Fibroblast of pulmonary artery (primary cell): ENCODE measurements at regions not wholly inside any gene's neighbourhood (a gene's known extent, or its start where the extent isn't known, plus 50 kb on each side); places are given as distances from the start of the nearest gene placed in this dataset.

Experiments
- DNase-seq: peaks from one replicate; pipeline ENCODE4 v3.0.0-alpha.2; 2010; ENCODE audit warnings: low read depth
- H3K4me3 ChIP-seq: replicated peaks from 2 replicates; pipeline ENCODE4 v1.5.1; 2011; ENCODE audit warnings: low read depth, mild to moderate bottlenecking, control low read depth, low read length, moderate library complexity
- TF ChIP-seq, protein P1 (sequence below): IDR thresholded peaks from 2 replicates; pipeline ENCODE4 v1.5.1; 2011; ENCODE audit warnings: mild to moderate bottlenecking, control low read depth, low read length, inconsistent platforms; ENCODE audit errors: missing control alignments

DNA sequence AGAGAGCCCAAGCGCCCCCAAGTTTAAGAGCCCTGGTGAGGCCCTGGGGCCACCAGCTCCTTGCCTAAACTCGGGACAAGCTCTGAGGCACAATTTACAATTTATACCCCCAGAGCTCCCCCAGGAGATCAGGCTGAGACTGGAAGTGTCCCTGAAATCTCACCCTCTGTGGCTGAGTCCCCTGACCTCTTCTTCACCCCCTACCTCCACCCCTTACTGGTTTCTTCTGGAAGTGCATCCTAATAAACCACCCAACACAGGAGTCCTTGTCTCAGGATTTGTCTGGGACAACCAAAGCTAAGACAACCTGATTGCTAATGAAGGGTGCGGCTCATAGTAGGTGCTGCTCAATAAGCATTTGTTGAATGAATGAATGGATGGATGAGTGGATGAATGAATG is 206.4 kb downstream of the BCL11B start:
- TF ChIP-seq, protein P1, sequence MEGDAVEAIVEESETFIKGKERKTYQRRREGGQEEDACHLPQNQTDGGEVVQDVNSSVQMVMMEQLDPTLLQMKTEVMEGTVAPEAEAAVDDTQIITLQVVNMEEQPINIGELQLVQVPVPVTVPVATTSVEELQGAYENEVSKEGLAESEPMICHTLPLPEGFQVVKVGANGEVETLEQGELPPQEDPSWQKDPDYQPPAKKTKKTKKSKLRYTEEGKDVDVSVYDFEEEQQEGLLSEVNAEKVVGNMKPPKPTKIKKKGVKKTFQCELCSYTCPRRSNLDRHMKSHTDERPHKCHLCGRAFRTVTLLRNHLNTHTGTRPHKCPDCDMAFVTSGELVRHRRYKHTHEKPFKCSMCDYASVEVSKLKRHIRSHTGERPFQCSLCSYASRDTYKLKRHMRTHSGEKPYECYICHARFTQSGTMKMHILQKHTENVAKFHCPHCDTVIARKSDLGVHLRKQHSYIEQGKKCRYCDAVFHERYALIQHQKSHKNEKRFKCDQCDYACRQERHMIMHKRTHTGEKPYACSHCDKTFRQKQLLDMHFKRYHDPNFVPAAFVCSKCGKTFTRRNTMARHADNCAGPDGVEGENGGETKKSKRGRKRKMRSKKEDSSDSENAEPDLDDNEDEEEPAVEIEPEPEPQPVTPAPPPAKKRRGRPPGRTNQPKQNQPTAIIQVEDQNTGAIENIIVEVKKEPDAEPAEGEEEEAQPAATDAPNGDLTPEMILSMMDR: no peak
- no peak overlapping the region for H3K4me3 ChIP-seq
- DNase-seq: no peak

GRCh38 chr14:99066378-99066777 is 205.6 kb downstream of the BCL11B start:
- no peak for DNase-seq
- TF ChIP-seq, protein P1: no peak

DNA sequence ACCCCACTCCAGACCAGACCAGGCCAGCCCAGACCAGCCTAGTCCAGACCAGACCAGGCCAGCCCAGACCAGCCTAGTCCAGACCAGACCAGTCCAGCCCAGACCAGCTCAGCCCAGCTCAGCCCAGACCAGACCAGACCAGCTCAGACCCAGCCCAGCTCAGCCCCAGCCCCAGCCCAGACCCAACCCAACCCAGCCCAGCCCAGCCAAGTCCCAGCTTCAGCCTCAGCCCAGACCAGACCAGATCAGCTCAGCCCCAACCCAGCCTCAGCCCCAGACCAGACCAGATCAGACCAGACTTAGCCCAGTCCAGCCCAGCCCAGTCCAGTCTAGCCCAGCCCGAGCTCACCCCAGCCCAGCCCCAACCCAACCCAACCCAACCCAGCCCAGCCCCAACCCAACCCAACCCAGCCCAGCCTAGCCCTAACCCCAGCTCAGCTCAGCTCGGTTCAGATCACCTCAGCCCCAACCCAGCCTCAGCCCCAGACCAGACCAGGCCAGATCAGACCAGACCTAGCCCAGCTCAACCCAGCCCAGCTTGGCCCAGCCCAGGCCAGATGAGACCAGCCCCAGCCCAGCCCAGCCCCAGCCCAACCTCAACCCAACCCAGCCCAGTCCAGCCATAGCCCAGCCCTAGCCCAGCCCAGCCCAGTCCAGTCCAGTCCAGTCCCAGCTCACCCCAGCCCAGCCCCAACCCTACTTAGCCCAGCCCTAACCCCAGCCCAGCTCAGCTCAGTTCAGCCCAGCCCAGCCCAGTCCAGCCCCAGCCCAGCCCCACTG is 204.7 kb downstream of the BCL11B start:
- H3K4me3 ChIP-seq: no peak overlapping the region
- TF ChIP-seq, protein P1: no peak
- no peak for DNase-seq

More at GRCh38 chr14:99066378-99066777, 205.6 kb downstream of the BCL11B start:
- no peak overlapping the region for H3K4me3 ChIP-seq

- no peak for DNase-seq
- TF ChIP-seq, protein P1: no peak
- no peak overlapping the region for H3K4me3 ChIP-seq
These were observed 204.1 kb downstream of the BCL11B start for GRCh38 chr14:99067927-99068326.

GRCh38 chr14:99069946-99070345 is 202.1 kb downstream of the BCL11B start:
- H3K4me3 ChIP-seq: no peak overlapping the region
- no peak for DNase-seq
- TF ChIP-seq, protein P1: no peak

GRCh38 chr14:99072433-99072832 is 199.6 kb downstream of the BCL11B start:
- TF ChIP-seq, protein P1: no peak
- no peak for DNase-seq
- no peak overlapping the region for H3K4me3 ChIP-seq

DNA sequence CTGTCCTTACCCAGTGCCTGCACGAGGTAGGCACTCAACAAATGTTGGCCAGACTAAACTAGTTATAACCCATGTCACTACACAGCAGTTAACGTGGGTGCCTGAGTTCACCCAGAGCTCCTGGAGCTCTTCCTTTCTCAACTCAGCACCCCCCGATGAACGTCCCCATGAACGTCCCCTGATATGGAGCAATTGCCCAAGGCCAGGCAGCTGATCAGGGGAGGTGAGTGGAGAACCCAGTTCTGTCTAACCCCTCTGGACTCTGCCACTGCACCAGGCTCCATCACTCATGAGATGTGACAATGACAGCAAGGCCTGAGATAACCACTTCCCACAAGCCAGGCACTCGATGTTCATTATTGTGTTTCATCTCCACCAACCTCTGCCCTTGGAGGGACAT is 199.0 kb downstream of the BCL11B start:
- no peak for DNase-seq
- TF ChIP-seq, protein P1: no peak
- no peak overlapping the region for H3K4me3 ChIP-seq
